ENCODE measurements at regions not wholly inside any gene's neighbourhood (a gene's known extent, or its start where the extent isn't known, plus 50 kb on each side); places are given as distances from the start of the nearest gene placed in this dataset.

DNA sequence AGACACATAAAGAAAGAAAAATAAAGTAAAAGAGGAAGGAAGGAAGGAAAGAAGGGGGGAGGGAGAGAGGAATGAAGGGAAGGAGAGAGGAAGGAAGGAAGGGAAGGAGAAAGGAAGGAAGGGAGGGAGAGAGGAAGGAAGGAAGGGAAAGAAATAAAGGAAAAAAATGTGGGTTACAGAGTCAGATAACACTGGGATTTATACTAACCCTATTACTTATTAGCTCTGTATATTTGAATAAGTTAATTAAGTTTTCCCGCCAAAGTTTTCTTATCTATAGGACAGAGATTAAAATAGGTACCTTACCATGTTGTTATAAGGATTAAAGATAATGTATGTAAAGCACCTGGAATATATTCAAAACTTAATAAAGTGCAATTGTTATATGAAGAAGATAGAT is 439.3 kb upstream of the KCNMB2 start:
- Histone ChIP-seq H3K9me3 (no peaks in the 10 kb centered on the region), H3K4me1 (no peaks in the 10 kb centered on the region), H3K27ac (no peak overlapping the region), H3K27me3 (ENCODE audit: insufficient read depth in 3 of 3, low read length in 2 of 3) (no peaks in the 10 kb centered on the region), H3K36me3 (ENCODE audit: insufficient read depth in 1 of 2, low read depth in 1 of 2) (no peaks in the 10 kb centered on the region), H3K4me3 (no peak overlapping the region)
- DNase-seq (no peak), ATAC-seq (no peak)
- intact Hi-C loops (cut with DNase I), result no loop called here
- TF ChIP-seq, protein P1, sequence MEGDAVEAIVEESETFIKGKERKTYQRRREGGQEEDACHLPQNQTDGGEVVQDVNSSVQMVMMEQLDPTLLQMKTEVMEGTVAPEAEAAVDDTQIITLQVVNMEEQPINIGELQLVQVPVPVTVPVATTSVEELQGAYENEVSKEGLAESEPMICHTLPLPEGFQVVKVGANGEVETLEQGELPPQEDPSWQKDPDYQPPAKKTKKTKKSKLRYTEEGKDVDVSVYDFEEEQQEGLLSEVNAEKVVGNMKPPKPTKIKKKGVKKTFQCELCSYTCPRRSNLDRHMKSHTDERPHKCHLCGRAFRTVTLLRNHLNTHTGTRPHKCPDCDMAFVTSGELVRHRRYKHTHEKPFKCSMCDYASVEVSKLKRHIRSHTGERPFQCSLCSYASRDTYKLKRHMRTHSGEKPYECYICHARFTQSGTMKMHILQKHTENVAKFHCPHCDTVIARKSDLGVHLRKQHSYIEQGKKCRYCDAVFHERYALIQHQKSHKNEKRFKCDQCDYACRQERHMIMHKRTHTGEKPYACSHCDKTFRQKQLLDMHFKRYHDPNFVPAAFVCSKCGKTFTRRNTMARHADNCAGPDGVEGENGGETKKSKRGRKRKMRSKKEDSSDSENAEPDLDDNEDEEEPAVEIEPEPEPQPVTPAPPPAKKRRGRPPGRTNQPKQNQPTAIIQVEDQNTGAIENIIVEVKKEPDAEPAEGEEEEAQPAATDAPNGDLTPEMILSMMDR (IDR thresholded peaks at IDR 0.05), result no peak
- 95 to 100% (median 97%) methylated on average over 1 of the region's 1 CpG for WGBS, 3 donors

DNA sequence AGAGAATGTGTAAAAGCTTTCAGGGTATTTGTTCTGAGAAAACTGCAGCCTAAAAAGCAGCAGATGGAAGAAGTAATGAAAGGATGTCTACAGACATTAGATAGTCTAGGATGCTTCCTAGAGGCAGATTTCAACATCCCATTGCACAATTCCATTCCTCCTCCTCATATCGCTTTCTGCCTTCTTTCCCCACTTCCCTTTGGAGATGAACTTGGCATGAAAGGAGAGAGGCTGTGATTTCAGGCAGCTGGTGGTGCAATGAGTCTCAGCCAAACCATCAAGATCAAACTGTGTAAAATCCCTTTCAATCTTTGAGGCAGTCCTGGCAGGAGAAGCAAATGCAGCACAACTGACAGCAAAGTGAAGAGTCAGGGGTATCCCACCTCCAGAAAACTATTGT is 438.7 kb upstream of the KCNMB2 start:
- no peak overlapping the region for H3K27ac ChIP-seq
- DNase-seq, result peak in 1 of 2 donors; percentile 19
- TF ChIP-seq, protein P1 (IDR thresholded peaks at IDR 0.05), result no peak

DNA sequence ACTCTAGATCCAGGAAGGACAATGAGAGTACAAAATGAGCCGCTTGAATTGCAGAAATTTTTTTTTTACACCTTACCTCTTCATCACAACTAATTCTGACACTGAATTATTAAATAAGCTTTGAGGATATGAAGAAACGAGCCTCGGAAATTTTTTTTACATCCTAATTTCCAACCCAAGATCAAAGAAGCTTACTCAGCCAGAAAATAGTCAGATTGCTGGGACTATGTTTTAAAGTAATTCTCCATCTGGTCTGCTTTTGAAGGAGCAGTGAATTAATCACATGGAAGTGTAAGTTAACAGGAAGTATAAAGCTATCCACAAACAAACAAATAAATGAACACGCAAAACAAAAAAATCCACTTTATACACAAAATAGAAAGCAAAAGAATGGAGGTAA is 437.0 kb upstream of the KCNMB2 start:
- TF ChIP-seq, protein P1 (IDR thresholded peaks at IDR 0.05), result no peak
- no peaks in the 10 kb centered on the region for H3K4me1 ChIP-seq
- no peak overlapping the region for H3K27ac ChIP-seq
- no peak overlapping the region for H3K4me3 ChIP-seq
- H3K36me3 ChIP-seq (ENCODE audit: insufficient read depth in 1 of 2, low read depth in 1 of 2), result no peaks in the 10 kb centered on the region
- 90 to 96% (median 92%) methylated on average over 4 of the region's 4 CpGs for WGBS, 3 donors
- no peaks in the 10 kb centered on the region for H3K27me3 ChIP-seq (ENCODE audit: insufficient read depth in 3 of 3, low read length in 2 of 3)
- ATAC-seq, result no peak
- DNase-seq, result no peak
- H3K9me3 ChIP-seq, result no peaks in the 10 kb centered on the region
- intact Hi-C loops (cut with DNase I), result no loop called here

More for the DNA sequence above, 438.7 kb upstream of the KCNMB2 start:
- Histone ChIP-seq H3K4me1 (no peaks in the 10 kb centered on the region), H3K27me3 (ENCODE audit: insufficient read depth in 3 of 3, low read length in 2 of 3) (no peaks in the 10 kb centered on the region), H3K9me3 (no peaks in the 10 kb centered on the region), H3K36me3 (ENCODE audit: insufficient read depth in 1 of 2, low read depth in 1 of 2) (no peaks in the 10 kb centered on the region), H3K4me3 (no peak overlapping the region)
- peak; percentile 76 to 80 (median 78) for ATAC-seq
- intact Hi-C loops (cut with DNase I), result no loop called here
- WGBS, 3 donors, result 21 to 50% (median 25%) methylated on average over 1 of the region's 1 CpG

DNA sequence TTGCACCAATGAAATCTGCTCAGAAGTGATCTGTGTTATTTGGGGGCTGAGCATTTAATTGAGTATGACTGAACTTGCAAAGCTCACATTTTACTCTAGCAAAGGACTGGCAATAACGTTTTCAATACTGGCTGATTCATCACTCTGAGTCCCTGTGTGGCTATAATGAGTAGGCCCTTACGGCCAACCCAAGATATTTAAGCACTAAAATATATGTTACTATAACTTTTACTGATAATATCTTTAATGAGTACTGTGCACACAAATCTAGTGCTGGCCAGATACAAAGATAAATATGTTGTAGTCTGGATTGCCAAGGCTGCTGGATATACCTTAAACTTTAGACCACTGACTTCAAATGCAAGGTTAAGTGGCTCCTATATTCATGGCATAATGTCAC is 436.4 kb upstream of the KCNMB2 start:
- TF ChIP-seq, protein P1 (IDR thresholded peaks at IDR 0.05), result no peak
- H3K9me3 ChIP-seq, result no peaks in the 10 kb centered on the region
- H3K4me3 ChIP-seq, result no peak overlapping the region
- DNase-seq, result no peak
- H3K27ac ChIP-seq, result no peak overlapping the region
- no peaks in the 10 kb centered on the region for H3K27me3 ChIP-seq (ENCODE audit: insufficient read depth in 3 of 3, low read length in 2 of 3)
- H3K4me1 ChIP-seq, result no peaks in the 10 kb centered on the region
- intact Hi-C loops (cut with DNase I), result no loop called here
- 72 to 76% (median 73%) methylated on average over 2 of the region's 2 CpGs for WGBS, 3 donors
- no peaks in the 10 kb centered on the region for H3K36me3 ChIP-seq (ENCODE audit: insufficient read depth in 1 of 2, low read depth in 1 of 2)
- ATAC-seq, result no peak

DNA sequence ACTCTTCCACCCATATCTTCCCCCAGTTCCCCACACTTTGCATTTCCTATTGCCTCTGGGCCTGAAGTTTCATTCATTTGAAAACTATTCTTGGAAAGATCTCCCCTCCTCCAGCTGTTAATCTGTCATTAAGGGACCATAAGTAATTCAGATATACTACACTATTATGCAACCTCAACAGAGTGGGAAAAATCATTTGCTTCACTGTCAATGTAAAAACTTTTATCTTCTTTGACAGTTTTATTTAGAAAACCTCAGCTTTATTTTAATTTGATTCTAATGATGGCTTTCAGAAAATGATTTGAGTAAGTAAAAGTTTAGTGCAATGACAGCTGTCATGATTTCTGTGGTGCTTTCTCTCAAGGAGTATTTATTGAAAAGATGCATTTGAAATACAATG is 435.3 kb upstream of the KCNMB2 start:
- Histone ChIP-seq H3K4me1 (no peaks in the 10 kb centered on the region), H3K27me3 (ENCODE audit: insufficient read depth in 3 of 3, low read length in 2 of 3) (no peaks in the 10 kb centered on the region), H3K4me3 (no peak overlapping the region), H3K9me3 (no peaks in the 10 kb centered on the region), H3K36me3 (ENCODE audit: insufficient read depth in 1 of 2, low read depth in 1 of 2) (no peaks in the 10 kb centered on the region), H3K27ac (no peak overlapping the region)
- ATAC-seq (no peak), DNase-seq (no peak)
- TF ChIP-seq, protein P1 (IDR thresholded peaks at IDR 0.05), result no peak
- intact Hi-C loops (cut with DNase I), result no loop called here
